Urinary bladder (tissue), 3 donors: ENCODE measurements at regions not wholly inside any gene's neighbourhood (a gene's known extent, or its start where the extent isn't known, plus 50 kb on each side); places are given as distances from the start of the nearest gene placed in this dataset.

Experiments used
- DNase-seq: peaks from one replicate; pipeline ENCODE4 v3.0.0-alpha.2; 2015; ENCODE audit errors: extremely low spot score
- H3K27ac ChIP-seq: one replicate; pipeline ENCODE4 v1.5.1; 2013; ENCODE audit warnings: low read depth, mild to moderate bottlenecking, moderate library complexity
- H3K36me3 ChIP-seq: one replicate; pipeline ENCODE4 v1.6.1; 2013; ENCODE audit warnings: mild to moderate bottlenecking, moderate library complexity; ENCODE audit not compliant: insufficient read depth
- H3K4me1 ChIP-seq: one replicate; pipeline ENCODE4 v1.6.1; 2013; ENCODE audit warnings: mild to moderate bottlenecking, moderate library complexity; ENCODE audit not compliant: insufficient read depth
- H3K4me3 ChIP-seq: one replicate; pipeline ENCODE4 v1.5.1; 2013; ENCODE audit warnings: low read depth, low read length
- WGBS: extraction: QIAGEN DNeasy Blood & Tissue Kit; methylation state at CpG from one replicate; pipeline ENCODE4 v1.1.7; 2013; 5-methylcytosine and 5-hydroxymethylcytosine counted together
- donor health status: healthy with polysubstance abuse.
- donor health status: healthy.

DNA sequence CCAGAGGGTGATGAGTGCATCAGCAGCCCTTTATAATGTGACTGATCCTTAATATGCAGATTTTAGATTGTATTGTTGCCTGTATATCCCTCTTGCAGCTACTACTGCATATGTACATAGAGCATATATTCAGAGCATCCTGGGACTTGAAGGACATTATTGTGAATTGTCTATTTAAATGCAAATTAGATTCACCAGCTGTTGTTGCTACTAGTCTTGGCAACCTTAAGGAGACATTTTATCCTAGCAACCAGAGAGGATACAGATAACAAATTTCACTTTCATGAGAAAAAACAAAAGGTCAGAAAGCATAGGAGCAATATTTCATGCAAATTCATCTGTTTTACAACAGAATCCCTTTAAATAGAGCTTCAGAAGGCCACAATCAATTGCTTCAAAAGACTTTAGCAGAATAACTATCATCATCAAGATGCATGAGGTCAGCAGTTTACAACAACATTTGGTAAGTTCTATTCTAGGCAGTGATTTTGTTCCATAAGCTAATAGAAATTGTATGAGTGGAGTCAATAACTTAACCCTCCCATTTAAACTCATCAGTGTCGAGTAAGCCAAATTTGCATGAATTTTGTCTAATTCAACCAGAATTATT lies 148.6 kb downstream of the GC start:
- 59% methylated on average over 1 of the region's 1 CpG for WGBS
- Histone ChIP-seq H3K27ac (peak overlapping the region; percentile 38), H3K36me3 (no peaks in the 10 kb centered on the region), H3K4me3 (no peak overlapping the region), H3K4me1 (no peaks in the 10 kb centered on the region)
- no peak for DNase-seq

DNA sequence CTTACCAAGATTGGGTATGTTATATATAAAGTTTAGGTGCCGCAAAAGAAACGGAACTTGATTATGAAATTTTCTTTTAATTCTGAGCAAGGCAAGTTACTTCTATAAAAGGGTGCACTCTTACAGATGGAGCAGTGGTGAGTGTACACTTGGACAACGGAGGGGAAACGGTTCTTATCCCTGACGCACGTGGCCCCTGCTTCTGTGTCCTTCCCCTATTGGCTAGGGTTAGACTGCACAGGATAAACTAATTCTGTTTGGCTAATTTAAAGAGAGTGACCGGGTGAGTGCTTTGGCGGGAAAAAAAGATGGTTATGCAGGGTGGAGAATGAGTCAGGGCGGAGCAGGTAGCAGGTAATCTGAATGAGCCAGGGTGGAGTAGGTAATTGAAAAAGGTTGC lies 149.5 kb downstream of the GC start:
- Histone ChIP-seq H3K4me1 (no peaks in the 10 kb centered on the region), H3K4me3 (no peak overlapping the region), H3K27ac (no peak overlapping the region), H3K36me3 (no peaks in the 10 kb centered on the region)
- 95% methylated on average over 9 of the region's 9 CpGs for WGBS
- DNase-seq, result no peak

DNA sequence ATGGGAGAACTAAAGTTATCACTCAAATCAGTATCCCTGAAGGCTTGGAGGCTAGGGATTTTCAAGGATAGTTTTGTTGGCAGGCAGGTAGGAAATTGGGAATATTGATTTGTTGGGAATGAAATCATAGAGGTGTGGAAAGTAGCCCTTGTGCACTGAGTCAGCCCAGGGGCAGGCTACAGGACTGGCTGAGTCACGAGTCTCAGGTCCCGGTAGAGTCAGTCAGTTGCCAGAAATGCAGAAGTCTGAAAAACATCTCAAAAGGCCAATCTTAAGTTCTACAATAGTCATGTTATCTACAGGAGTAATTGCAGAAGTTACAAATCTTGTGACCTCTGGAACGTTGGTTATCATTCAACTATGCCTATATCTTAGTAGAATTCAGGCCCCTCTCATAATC lies 153.1 kb downstream of the GC start:
- Histone ChIP-seq H3K27ac (no peak overlapping the region), H3K36me3 (no peaks in the 10 kb centered on the region)
- WGBS, result 54% methylated on average over 3 of the region's 3 CpGs

DNA sequence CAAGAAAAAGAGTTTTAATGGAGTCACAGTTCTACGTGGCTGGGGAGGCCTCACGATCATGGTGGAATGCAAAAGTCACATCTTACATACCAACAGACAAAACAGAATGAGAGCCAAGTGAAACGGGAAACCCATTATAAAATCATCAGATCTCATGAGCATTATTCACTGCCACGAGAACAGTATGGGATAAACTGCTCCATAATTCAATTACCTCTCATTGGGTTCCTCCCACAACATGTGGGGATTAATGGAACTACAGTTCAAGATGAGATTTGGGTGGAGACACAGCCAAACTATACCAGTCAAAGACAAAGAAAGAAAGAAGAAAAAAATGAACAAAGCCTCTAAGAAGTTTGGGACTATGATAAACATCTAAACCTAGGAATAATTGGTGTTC lies 158.9 kb downstream of the GC start:
- no peak overlapping the region for H3K4me3 ChIP-seq
- no peaks in the 10 kb centered on the region for H3K4me1 ChIP-seq
- H3K27ac ChIP-seq, result no peak overlapping the region
- WGBS, result 82% methylated on average over 4 of the region's 4 CpGs
- no peaks in the 10 kb centered on the region for H3K36me3 ChIP-seq
- no peak for DNase-seq

More for the DNA sequence above, 153.1 kb downstream of the GC start:
- DNase-seq, result no peak
- Histone ChIP-seq H3K4me1 (no peaks in the 10 kb centered on the region), H3K4me3 (no peak overlapping the region)
